Lung microvascular endothelial cell (primary cell): ENCODE measurements at regions not wholly inside any gene's neighbourhood (a gene's known extent, or its start where the extent isn't known, plus 50 kb on each side); places are given as distances from the start of the nearest gene placed in this dataset.
"Not testable (repeated sequence)": the region's sequence is repeated elsewhere in the genome, so short reads cannot be mapped to it uniquely, and the experiment has no call there.

Experiments
- DNase-seq, 2 donors: peaks; one replicate each; pipeline versions ENCODE4 v3.0.0 to v3.0.0-alpha.2; 2010; ENCODE audit warnings: low read depth in 2 of 2

DNA sequence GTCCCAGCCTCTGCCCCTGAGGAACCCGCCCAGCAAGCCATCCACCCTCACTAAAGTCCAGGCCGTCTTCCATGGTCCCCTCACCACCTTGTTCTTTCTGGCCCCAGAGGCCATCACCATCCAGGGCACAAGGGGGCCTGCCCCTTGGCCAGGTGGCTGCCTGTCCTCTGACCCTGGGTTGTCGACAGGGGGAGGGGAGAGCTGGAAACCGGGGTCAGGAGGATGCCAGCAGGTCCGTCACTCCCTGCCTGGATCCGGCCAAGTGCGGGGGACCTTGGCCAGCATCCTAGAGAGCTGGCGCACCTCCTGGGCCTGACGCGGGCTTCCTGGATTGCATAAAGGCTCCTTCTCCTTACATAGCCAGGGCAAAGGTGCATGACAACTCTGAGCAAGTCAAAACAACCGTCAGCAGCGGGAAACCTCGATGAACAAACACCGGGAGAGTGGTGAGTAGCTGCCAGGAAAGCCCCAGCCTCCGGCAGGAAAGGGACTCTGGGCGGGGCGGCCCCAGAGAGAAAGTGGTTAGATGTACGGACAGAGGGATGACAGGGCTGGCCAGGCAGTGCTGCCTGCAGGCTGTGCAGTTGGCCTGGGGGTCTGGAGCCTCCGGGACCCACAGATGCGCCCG lies 4461.2 kb upstream of the TPTE start:
- DNase-seq, result not testable (repeated sequence)

DNA sequence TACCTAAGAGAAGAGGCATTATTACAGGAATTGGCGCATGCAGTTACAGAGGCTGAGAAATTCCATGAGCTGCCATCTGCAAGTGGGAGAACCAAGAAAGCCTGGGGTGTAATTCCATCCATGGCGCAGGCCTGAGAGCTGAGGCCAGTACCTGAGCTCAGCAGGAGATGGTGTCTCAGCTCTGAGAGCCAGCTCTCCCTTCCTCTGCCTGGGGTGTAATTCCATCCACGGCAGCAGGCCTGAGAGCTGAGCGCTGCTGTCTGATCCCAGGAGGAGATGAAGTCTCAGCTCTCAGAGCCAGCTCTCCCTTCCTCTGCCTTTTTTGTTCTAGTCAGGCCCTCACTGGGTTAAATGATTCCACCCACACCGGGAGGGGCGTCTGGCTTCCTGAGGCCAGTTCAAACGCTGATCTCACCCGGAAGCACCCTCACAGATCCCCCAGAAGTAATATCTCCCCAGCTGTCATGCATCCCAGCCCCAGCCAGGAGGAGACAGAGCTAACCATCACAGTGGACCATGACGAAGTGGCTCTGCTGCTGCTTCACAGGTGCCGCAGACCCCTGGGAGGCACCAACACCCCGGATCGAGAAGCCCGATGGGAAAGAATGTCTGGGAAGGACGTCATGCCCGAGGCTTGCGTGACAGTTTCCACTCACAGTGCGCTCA lies 4454.9 kb upstream of the TPTE start:
- DNase-seq, result not testable (repeated sequence)

DNA sequence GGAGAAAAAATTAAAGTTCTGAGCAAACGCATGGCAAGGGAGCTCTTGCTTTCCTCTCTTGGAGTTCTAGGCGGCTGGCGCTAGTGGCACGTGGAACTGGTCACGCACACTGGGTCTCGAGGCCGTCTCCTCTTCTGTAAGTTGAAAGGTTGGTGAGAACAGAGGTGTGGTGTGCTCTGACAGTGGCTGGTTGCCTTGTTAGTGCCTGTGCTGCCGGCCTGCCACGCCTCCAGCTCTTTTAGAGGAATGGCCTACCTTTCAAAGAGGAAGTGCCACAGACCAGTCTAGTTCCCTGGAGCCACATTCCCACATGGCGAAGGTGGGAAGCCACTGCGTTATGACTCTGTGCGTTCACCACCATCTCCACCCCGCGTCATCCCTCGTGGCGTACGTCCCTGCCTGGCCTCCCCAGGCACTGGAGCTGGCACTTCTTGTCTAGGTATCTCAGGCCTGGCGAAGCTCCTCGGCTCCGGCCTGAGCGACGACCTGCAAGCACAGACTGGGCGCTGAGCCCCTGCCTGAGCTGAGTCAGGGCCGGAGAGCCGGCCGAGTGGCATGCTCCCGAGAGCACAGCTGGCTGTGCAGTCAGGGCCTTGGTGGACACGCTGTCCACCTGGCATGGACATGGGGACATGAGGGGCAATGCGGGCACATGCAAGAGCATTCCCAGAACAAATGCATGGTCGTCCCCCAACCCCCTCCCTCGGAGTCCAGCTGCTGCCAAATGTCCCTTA lies 4453.1 kb upstream of the TPTE start:
- not testable (repeated sequence) for DNase-seq

DNA sequence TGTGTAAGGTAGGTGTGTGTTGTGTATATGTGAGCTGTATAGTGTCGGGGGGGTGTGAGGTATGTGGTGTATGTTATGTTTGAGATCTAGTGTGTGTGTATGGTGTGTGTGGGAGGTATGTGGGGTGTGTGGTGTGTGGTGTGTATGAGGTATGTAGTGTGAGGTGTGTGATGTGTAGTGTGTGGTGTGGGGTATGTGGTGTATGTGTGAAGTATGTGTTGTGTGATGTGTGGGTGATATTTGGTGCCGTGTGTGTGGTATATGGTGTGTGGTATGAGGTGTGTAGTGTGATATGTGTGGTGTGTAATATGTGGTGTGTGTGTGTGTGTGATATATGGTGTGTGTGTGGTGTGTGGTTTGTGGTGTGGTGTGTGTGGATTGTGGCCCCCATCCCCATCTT lies 4451.2 kb upstream of the TPTE start:
- DNase-seq, result not testable (repeated sequence)

DNA sequence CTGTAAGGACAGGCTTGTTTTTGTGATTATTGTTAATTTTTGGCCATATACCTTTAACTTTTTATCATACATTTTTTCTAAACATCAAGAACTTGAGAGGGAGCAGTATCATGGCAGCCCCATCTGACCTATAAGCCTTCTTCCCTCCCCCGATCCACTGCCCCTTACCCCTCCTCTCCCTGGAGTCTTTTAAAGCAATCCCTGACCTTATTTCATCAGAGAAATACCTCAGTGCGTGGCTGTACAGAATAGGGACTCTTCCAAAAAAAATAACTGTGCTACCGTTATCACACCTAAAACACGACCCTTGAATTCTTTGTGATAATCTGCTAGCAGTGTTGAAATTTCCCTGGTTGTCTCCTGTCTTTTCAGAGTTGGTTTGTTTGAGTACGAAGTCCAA lies 4448.7 kb upstream of the TPTE start:
- DNase-seq, result not testable (repeated sequence)

DNA sequence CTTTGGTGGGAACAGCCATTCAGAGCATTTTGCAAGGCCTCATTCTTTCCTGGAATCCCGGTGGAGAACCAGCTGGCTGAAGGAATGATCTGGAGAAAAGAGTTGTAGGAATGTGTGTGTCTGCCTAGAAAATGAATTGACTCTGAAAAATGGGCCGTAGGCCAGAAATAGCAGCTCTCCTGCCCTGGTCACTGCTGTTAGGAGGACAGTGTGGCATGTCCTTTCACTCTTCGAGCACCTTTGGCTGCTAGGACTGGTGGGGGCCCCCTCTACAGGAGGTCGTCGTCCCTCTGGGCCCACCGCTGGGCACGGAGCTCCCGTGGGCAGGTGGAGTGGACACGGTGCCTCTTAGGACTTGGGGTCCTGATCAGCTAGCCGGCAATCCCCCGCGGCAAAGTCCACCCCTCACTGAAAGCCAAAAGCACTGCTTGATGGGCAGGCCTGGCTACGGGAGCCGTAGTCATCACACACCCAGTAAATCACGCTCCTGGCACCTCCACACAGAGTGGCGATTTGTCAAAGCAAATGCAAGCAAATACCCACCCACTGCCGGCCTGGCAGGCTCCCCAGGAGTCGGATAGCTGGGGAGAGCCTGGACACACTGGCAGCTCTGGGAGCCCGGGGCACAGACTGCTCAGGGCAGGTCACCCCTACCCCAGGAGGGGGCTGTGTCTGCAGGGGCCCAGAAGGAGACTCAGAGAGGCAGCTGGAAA lies 4447.2 kb upstream of the TPTE start:
- DNase-seq, result not testable (repeated sequence)

DNA sequence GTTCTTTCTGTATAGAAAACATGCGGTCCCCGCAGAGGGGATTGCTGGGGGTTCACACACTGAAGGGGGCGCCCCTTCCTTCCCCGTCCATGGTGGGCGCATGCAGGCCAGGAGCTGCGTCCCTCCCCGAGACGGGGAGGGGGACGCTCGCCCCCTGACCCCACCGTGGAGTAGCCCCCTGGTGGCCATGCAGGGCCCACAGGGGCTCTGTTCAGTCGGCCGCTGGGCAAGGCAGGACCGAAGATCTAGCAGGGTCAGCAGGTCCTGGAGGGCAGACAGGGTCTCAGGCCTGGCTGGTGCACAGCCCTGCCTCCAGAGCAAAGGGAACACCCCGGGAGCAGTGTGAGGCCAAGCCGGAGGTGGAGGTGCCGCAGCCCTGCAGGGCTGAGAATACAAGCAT lies 4446.4 kb upstream of the TPTE start:
- not testable (repeated sequence) for DNase-seq

DNA sequence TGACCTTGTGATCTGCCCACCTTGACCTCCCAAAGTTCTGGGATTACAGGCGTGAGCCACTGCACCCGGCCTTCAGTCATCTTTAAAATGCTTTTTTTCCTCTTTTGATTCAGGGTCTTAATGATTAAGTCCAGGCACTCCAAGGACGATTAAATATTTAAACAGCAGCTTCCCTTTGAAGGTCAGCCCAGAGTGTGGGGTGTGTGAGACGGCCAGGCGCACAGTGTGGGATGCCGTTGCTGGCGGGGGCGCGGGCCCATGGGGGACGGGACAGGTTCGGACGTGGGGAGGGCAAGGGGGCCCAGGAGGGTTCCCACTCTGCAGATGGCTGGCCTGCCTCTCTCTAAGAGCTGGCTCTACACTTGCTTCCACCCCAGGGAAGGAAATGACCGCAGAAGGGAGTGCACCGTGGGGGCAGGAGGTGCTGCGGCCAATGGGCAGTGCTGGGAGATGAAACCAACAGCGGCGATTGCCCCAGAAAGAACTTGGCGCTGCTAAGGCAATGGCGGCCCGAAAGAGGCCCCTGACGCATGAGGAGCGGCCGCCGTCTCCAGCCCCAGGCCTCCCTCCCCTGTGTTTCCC lies 4445.7 kb upstream of the TPTE start:
- DNase-seq, result not testable (repeated sequence)

DNA sequence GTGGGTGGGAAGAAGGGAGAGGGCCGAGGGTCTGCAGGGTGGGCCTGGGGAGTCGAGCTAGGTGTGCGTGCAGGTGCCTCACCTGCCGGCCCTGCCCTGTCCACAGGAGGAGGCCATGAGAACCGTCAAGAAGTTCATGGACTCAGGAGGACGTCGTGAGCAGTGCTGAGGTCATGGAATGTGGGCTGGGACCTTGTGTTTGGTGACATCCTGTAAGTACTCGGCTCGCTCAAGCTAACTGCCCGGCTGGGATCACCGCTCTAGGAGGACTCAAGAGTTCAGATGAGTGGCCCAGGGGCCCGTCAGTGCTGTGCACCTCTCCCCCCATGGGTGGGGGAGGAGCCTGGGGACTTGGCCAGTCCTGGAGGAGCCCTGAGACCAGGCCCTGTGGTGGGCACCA lies 4444.0 kb upstream of the TPTE start:
- not testable (repeated sequence) for DNase-seq

DNA sequence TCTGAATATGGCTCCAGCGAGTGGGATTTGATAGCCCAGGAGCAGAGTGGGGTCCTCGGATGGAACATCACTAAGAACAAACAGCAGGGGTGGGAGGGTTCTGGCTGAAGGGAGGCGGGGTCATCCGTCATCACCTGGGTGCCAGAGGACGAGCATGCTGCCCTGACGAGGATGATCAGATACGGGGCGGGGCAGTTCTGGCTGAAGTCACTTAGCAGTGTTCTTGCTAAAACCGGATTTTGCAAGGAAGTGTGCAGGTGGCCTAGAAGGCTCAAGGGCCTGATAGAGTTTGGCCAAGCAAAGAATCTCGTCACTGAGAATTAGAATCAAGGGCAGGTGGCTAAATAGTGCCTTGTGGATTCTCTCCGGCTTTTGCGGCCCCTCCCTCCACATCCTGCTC lies 4442.5 kb upstream of the TPTE start:
- not testable (repeated sequence) for DNase-seq

DNA sequence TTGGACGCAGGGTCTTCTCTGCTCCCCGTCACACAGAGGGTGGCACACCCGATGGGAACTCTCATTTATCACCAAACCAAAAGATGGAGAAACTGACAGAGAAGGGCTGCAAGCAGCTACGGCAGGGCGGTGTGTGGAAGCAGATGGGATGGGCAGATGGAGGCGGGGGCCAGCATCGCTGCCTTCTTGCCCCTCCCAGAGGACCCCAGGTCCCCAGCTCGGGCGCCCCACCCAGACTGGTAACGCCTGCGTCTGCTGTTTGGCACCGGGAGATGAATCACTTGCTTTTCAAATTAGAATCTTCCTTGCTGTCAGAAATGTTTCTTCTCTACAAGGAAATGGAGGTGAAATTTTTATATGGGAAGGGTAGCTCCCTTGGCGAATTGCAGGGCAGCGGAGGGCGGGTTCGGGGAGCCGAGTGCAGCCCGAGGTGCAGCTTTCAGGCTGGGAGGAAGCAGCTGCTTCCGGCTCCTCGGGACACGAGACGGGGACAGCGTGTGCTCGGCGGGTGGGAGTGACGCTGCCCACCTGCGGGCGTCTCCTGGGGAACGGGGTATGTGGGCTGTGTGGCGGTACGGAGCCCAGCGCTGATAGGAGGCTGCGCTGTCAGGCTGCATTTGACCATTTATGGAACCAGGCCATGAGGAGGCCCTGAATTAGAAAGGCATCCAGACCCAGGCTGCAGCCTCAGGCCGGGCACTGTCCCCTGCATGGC lies 4440.3 kb upstream of the TPTE start:
- not testable (repeated sequence) for DNase-seq

DNA sequence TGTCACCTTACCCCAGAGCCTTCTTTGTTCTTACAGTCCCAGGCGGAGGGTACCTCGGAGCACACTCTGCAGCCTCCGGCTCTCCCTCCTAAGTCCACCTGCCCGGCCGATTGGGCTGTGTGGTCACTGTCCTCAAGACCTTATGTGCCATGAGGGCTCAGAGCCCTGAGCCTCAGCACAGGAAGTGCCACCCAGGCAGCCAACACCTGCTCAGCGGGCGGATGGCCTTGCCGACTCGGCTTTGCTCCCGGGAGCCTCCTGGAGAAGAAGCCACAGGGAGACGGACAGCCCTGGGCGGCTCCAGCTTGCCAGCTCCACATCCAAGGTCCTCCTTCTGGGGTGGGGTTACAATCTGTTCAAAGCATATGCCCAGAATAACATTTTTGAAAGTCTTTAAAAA lies 4439.2 kb upstream of the TPTE start:
- not testable (repeated sequence) for DNase-seq

DNA sequence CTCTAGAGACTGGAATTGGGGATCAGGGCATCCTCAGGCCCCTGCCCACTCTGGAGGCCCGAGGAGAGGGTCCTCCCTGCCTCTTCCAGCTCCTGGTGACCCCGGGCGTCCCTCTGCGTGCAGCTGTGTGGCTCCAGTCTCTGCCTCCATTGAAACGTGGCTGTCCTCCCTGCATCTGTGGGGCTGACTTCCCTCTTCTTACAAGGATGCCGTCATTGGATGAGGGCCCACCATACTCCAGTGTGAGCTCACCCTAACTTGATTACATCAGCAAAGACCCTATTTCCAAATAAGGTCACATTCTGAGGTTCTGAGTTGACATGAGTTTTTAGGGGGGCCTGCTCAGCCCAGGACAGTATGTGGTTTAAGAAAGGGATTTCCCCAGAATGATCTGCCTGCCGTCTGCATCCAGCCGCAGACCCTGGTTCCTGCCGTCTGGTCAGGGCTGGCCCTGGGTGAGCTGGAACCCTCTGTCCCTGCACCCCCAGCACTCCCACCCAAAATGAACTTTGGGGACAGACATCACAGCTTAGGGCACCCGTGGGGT lies 4437.7 kb upstream of the TPTE start:
- DNase-seq, result not testable (repeated sequence)

DNA sequence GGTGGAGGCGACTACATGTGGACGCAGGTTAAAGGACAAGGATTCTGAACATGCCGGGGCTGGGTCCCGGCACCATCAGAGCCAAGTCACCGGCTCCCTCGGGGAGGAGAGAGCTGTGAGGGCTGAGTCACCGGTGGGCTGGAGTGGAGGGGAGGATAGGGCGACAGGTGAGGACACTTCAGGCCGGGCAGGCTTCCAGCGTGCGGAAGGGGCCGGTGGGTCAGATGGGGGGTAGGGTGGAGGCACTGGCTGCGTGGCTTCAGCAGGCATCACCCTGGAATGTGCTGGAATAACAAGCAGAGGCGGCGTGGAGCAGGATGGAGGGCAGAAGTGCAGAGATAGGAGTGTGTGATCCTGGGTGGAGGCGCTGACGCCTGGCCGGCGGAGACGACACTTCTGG lies 4435.3 kb upstream of the TPTE start:
- DNase-seq, result not testable (repeated sequence)

DNA sequence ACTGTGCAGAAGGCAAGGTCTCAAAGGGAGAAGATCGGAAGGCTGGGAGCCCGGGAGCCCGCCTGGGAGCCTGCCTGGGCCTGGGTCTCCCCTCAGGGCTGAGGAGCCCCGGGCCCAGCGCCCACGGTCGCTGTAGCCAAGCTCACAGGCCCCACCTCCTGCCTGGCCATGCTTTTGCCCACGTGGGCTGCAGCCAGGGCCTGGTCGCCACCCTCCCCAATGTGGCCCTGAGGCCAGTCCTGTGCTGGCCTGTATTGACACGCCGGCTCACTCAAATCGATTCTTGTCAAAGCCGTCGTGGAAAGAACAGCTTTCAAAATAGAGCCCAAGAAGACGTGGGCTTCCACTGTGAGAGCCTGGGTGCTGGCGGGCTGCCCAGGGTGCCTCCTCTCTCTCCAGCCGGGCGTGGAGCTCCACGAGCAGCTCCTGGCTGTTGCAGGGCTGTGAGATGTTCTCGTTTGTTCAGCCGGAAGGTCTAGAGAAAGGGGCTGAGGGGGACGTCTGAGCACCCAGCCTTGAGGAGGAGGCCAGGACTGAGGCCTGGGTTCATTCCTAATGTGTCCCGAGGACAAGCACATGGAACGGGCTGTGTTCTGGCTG lies 4433.7 kb upstream of the TPTE start:
- not testable (repeated sequence) for DNase-seq

DNA sequence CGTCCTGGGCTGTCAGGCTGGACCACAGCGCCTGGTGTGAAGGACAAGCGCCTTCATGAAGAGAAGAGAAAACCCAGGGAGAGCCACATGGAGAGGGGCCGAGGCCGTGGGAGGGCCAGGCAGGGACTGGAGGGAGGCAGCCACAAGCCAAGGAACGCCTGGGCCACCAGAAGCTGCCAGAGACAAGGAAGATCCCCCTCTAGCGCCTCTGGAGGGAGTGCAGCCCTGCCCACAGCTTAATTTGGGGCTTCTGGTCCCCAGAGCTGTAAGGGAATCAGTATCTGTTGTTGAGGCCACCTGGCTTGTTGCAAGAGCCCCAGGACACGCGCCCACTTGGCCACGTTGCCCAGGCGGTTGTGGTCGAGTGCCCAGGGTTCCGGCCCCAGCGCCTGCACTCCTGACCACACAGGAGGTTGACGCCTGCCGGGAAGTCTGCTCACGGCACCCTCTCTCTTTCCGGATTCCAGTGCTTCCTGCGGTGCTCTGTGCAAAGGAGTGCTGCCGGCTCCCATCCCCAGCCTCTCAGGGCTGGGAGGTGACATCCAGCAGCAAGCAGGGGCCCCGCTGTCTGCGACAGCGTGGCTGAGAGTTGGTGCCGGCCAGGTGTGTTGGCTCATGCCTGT lies 4431.0 kb upstream of the TPTE start:
- not testable (repeated sequence) for DNase-seq

DNA sequence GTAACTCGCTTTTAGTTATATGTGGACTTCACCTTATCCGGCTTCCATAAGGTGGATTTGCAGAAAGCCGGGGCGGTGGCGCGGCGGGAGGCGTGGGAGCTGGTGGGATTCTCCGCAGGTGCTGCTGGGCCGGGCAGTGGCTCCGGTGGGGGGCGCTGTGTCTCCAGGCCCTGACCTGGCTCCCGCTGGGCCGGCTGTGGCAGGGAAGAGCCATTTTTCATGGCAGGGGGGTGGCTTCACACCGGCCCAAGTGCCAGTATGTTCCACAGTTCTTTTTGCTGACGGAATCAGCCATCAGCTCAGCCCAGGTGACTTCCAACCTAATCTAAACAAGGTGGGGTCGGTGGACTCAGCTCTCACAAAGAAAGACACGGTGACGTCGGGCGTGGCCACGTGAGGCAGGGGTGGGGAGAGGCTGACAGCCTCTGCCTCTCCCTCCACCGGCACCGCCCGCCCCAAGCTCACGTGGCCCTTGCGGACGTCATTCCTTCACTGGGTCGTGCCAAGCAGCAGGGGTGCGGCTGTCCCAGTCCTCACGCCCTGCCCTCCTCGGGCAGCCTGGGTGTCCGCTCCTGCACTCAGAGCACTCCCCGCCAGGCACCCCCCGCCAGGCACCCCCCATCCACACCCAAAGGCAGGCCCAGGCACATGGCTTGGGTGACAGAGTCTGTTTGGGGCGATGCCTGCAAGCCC lies 4429.9 kb upstream of the TPTE start:
- not testable (repeated sequence) for DNase-seq

DNA sequence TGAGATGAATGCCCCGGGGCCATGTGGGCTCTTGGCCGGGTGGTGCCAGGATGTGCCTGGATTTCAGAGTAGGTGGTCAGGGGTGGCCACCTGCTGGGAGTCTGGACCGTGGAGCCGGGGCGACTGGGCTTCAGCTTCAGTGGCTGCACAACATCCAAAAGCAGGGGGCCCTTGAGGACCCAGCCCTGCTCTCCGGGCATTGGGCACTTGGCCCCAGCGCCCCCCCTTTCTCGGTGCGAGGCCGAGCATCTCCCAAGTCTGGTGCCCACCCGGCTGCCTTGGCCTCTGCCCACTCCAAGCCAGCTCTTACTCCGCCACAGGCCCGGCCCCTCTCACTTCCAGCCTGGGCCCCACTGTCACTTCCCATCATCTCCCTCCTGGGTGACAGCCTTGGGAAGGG lies 4429.0 kb upstream of the TPTE start:
- DNase-seq, result not testable (repeated sequence)

DNA sequence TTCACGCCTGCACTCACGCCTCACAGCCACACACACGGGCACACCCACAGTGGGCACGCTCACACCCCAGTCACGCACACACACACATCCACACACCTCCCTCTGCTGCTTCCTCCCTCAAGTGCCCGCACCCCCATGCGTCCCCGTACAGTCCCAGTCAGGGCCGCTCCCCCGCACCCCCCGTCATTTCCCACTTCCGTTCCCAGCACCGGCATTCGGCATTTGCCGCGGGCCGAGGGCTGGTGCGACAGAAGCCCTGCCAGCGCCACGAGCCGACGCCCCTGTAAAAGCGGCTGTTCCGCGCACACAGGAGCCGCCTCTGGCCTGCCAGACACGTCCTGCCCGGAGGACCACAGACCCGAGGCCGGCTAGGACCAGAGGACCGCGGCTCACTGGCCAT lies 4428.0 kb upstream of the TPTE start:
- not testable (repeated sequence) for DNase-seq
